ENCODE measurements at regions not wholly inside any gene's neighbourhood (a gene's known extent, or its start where the extent isn't known, plus 50 kb on each side); places are given as distances from the start of the nearest gene placed in this dataset.

GRCh38 chr2:220220009-220220408 is 592.6 kb downstream of the SLC4A3 start:
- no peak for TF ChIP-seq POLR2AphosphoS5 (IDR thresholded peaks at IDR 0.05)
- TF ChIP-seq, protein P1, sequence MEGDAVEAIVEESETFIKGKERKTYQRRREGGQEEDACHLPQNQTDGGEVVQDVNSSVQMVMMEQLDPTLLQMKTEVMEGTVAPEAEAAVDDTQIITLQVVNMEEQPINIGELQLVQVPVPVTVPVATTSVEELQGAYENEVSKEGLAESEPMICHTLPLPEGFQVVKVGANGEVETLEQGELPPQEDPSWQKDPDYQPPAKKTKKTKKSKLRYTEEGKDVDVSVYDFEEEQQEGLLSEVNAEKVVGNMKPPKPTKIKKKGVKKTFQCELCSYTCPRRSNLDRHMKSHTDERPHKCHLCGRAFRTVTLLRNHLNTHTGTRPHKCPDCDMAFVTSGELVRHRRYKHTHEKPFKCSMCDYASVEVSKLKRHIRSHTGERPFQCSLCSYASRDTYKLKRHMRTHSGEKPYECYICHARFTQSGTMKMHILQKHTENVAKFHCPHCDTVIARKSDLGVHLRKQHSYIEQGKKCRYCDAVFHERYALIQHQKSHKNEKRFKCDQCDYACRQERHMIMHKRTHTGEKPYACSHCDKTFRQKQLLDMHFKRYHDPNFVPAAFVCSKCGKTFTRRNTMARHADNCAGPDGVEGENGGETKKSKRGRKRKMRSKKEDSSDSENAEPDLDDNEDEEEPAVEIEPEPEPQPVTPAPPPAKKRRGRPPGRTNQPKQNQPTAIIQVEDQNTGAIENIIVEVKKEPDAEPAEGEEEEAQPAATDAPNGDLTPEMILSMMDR (IDR thresholded peaks at IDR 0.05), result no peak
- TF ChIP-seq POLR2A (IDR thresholded peaks at IDR 0.05), result no peak

Data from breast epithelium (tissue), 3 donors.